CD4-positive, alpha-beta T cell (primary cell): ENCODE measurements at regions not wholly inside any gene's neighbourhood (a gene's known extent, or its start where the extent isn't known, plus 50 kb on each side); places are given as distances from the start of the nearest gene placed in this dataset.

ENCODE experiments used
- ATAC-seq: fragments of 200-7000 bp; cut with Tn5 transposase; one replicate; pipeline ENCODE4 v1.10.0; 2022; ENCODE audit warnings: mild to moderate bottlenecking; ENCODE audit not compliant: poor library complexity
- CTCF ChIA-PET: fragments of 350-600 bp; sonication (Branson Sonifier 250); formaldehyde crosslinking; loops from one replicate; lab custom pipeline; 2021; ENCODE audit warnings: antibody characterized with exemption, inconsistent platforms; lab: Charles Lee
- POLR2A ChIA-PET: fragments of 350-600 bp; sonication (Branson Sonifier 250); formaldehyde crosslinking; loops from one replicate; lab custom pipeline; 2021; ENCODE audit warnings: antibody characterized with exemption, inconsistent platforms; lab: Charles Lee
- DNase-seq, 14 experiments: peaks; one replicate each; pipeline ENCODE4 v3.0.0-alpha.2; 2013 to 2020; ENCODE audit warnings: mixed read lengths in 2 of 14
- H3K27ac ChIP-seq, 2 donors: one replicate each; pipeline versions ENCODE4 v1.5.1 to v1.7.0; 2013; ENCODE audit warnings: low read length in 2 of 2, low read depth in 1 of 2, mild to moderate bottlenecking in 1 of 2
- H3K27me3 ChIP-seq, 2 experiments: 1 replicate in 1 of 2; 2 replicates in 1 of 2; pipeline versions ENCODE4 v1.6.1 to v1.7.0; 2013; ENCODE audit warnings: low read length in 2 of 2, control low read depth in 1 of 2, mild to moderate bottlenecking in 1 of 2, moderate library complexity in 1 of 2; ENCODE audit not compliant: insufficient read depth in 2 of 2, control insufficient read depth in 1 of 2
- H3K36me3 ChIP-seq: one replicate; pipeline ENCODE4 v1.6.1; 2013; ENCODE audit warnings: low read length, control low read depth; ENCODE audit not compliant: insufficient read depth
- H3K4me1 ChIP-seq: one replicate; pipeline ENCODE4 v1.6.1; 2013; ENCODE audit warnings: low read length, control low read depth; ENCODE audit not compliant: insufficient read depth
- H3K4me3 ChIP-seq: one replicate; pipeline ENCODE4 v1.5.1; 2013; ENCODE audit warnings: mild to moderate bottlenecking, low read length, moderate library complexity
- H3K9me3 ChIP-seq, 2 experiments: 1 replicate in 1 of 2; 2 replicates in 1 of 2; pipeline versions ENCODE4 v1.6.1 to v1.7.0; 2013; ENCODE audit warnings: low read length in 2 of 2, mild to moderate bottlenecking in 2 of 2, control low read depth in 1 of 2, moderate library complexity in 1 of 2; ENCODE audit not compliant: control insufficient read depth in 1 of 2, insufficient read depth in 1 of 2
- H3K27ac Mint-ChIP-seq: one replicate; pipeline ENCODE4 v1.8.0; 2020; ENCODE audit warnings: mixed read lengths
- H3K27me3 Mint-ChIP-seq: one replicate; pipeline ENCODE4 v1.8.0; 2021; ENCODE audit warnings: mixed read lengths
- H3K36me3 Mint-ChIP-seq: one replicate; pipeline ENCODE4 v1.8.0; 2021; ENCODE audit warnings: low read depth, mixed read lengths
- H3K4me1 Mint-ChIP-seq: one replicate; pipeline ENCODE4 v1.8.0; 2021; ENCODE audit warnings: low read depth, mixed read lengths
- H3K4me3 Mint-ChIP-seq: one replicate; pipeline ENCODE4 v1.8.0; 2020; ENCODE audit warnings: mild to moderate bottlenecking, mixed read lengths
- H3K9me3 Mint-ChIP-seq: one replicate; pipeline ENCODE4 v1.8.0; 2020; ENCODE audit warnings: mixed read lengths
- CTCF ChIP-seq: fragments of 200-600 bp; IDR thresholded peaks from one replicate; pipeline ENCODE4 v1.8.0; 2022; ENCODE audit warnings: antibody characterized with exemption, mild to moderate bottlenecking
- intact Hi-C, 2 experiments: fragments of 100-400 bp; cut with DNase I in 1 of 2; cut with micrococcal nuclease in 1 of 2; formaldehyde crosslinking; loops; one replicate each; pipeline versions ENCODE4 v1.15.1 to v1.9.0; 2023 to 2025; cut with DNase I, micrococcal nuclease

DNA sequence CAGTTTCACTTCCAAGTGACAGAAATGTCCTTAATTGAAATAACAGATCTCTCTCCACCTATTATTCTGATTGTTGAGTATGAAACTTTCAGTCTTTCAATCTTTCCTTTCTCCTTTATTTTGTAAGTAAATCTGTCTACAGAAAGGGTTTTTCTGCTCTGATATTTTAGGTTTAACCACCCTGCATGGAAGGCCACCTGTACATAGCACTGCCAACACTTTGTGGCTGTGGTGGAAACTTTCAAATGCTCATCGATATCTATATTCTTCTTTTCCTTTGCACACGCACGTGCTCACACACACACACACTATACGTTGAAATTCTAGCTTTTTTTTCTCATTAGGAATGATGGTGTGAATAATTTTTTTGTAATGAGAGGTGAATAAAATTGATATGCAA, 1179.3 kb downstream of the KCNT2 start:
- no peaks in the 10 kb centered on the region for H3K4me1 Mint-ChIP-seq
- ATAC-seq (no peak), DNase-seq (no peak)
- H3K4me3 Mint-ChIP-seq: no peak overlapping the region
- no peaks in the 10 kb centered on the region for H3K27me3 Mint-ChIP-seq
- Histone ChIP-seq H3K4me1 (no peaks in the 10 kb centered on the region), H3K27ac (no peak overlapping the region), H3K4me3 (no peak overlapping the region), H3K9me3 (no peaks in the 10 kb centered on the region), H3K27me3 (no peaks in the 10 kb centered on the region), H3K36me3 (no peaks in the 10 kb centered on the region)
- no peak overlapping the region for H3K27ac Mint-ChIP-seq
- no peak for TF ChIP-seq CTCF
- POLR2A ChIA-PET: no interaction called here
- no peaks in the 10 kb centered on the region for H3K36me3 Mint-ChIP-seq
- CTCF ChIA-PET: no interaction called here
- intact Hi-C loops: no loop called here
- peaks cover 4% of the 10 kb centered on the region for H3K9me3 Mint-ChIP-seq

DNA sequence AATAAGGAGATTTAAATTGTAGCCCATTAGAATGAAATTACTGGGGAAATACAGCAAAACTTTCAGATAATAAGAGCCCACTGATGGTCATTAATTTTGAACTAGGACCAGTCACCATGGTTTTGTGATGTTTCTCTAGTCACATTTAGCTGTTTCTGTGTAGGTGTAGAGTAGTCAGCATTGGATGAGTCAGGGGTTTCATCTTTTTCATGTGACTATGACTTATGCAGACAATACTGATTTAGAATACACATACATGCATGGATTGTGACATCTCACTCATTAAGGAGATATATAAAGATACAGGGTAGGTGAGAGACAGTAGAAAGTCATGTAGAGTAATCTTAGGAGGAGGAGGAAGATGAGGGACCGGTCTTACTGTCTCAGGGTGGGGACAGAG, 1192.7 kb downstream of the KCNT2 start:
- no peaks in the 10 kb centered on the region for H3K9me3 ChIP-seq

GRCh38 chr1:195394567-195394966, 1213.7 kb downstream of the KCNT2 start:
- ChIA-PET CTCF (no interaction called here), POLR2A (no interaction called here)
- H3K9me3 ChIP-seq: peaks cover 0 to 5% of the 10 kb centered on the region in 2 experiments
- intact Hi-C loops: no loop called here
- no peak overlapping the region for H3K4me3 Mint-ChIP-seq
- no peaks in the 10 kb centered on the region for H3K4me1 Mint-ChIP-seq
- no peak overlapping the region for H3K4me3 ChIP-seq
- H3K27ac Mint-ChIP-seq: no peak overlapping the region
- no peaks in the 10 kb centered on the region for H3K27me3 Mint-ChIP-seq
- H3K27me3 ChIP-seq: no peaks in the 10 kb centered on the region
- H3K36me3 Mint-ChIP-seq: no peaks in the 10 kb centered on the region
- DNase-seq (no peak), ATAC-seq (no peak)
- no peak overlapping the region for H3K27ac ChIP-seq
- no peaks in the 10 kb centered on the region for H3K9me3 Mint-ChIP-seq
- H3K36me3 ChIP-seq: no peaks in the 10 kb centered on the region
- no peak for TF ChIP-seq CTCF
- no peaks in the 10 kb centered on the region for H3K4me1 ChIP-seq

More for the DNA sequence above, 1192.7 kb downstream of the KCNT2 start:
- TF ChIP-seq CTCF: no peak
- DNase-seq (no peak), ATAC-seq (no peak)
- POLR2A ChIA-PET: no interaction called here
- H3K27me3 ChIP-seq: no peaks in the 10 kb centered on the region
- no peaks in the 10 kb centered on the region for H3K4me1 ChIP-seq
- CTCF ChIA-PET: no interaction called here
- H3K27ac ChIP-seq: no peak overlapping the region
- H3K27me3 Mint-ChIP-seq: no peaks in the 10 kb centered on the region
- H3K4me3 Mint-ChIP-seq: no peak overlapping the region
- no peak overlapping the region for H3K4me3 ChIP-seq
- H3K4me1 Mint-ChIP-seq: no peaks in the 10 kb centered on the region
- H3K27ac Mint-ChIP-seq: no peak overlapping the region
- H3K9me3 Mint-ChIP-seq: no peaks in the 10 kb centered on the region
- H3K36me3 ChIP-seq: no peaks in the 10 kb centered on the region
- intact Hi-C loops: no loop called here
- H3K36me3 Mint-ChIP-seq: no peaks in the 10 kb centered on the region
